Endothelial cell of umbilical vein (primary cell): ENCODE measurements at regions not wholly inside any gene's neighbourhood (a gene's known extent, or its start where the extent isn't known, plus 50 kb on each side); places are given as distances from the start of the nearest gene placed in this dataset.

Source experiments
- BruUV-seq: library from RNA; stranded (reverse); fragments of 400-500 nt; replicated peaks from 2 replicates; lab custom pipeline; 2021; lab: Mats Ljungman, UMichigan
- CTCF ChIA-PET: fragments of 300-600, 350-600 bp; sonication (Branson Sonifier 250); formaldehyde crosslinking; loops from one replicate; lab custom pipeline; 2021; ENCODE audit warnings: antibody characterized with exemption, inconsistent platforms; lab: Charles Lee
- POLR2A ChIA-PET: fragments of 300-600, 350-600 bp; sonication (Branson Sonifier 250); formaldehyde crosslinking; loops from one replicate; lab custom pipeline; 2021; ENCODE audit warnings: antibody characterized with exemption, inconsistent platforms; lab: Charles Lee
- DNase-seq: peaks from one replicate; pipeline ENCODE4 v3.0.0-alpha.2; 2011; ENCODE audit warnings: low read depth, low spot score
- FAIRE-seq: peaks from 2 replicates; lab custom pipeline; 2011; peaks lifted over from hg19 to GRCh38; lab: Jason Lieb, UNC
- H2AFZ ChIP-seq: 2 replicates; pipeline ENCODE4 v1.6.0; 2012; ENCODE audit warnings: low read depth, low read length, control low read depth, inconsistent platforms
- H3K27ac ChIP-seq: 2 replicates; pipeline ENCODE4 v1.5.1; 2011; ENCODE audit warnings: low read depth, mild to moderate bottlenecking, control low read depth, low read length, moderate library complexity; ENCODE audit not compliant: insufficient read depth
- H3K27me3 ChIP-seq, 2 experiments: 2 replicates each; pipeline versions ENCODE4 v1.6.0 to v1.6.1; 2011; ENCODE audit warnings: low read length in 2 of 2, mixed read lengths in 1 of 2; ENCODE audit not compliant: control insufficient read depth in 2 of 2, insufficient read depth in 2 of 2
- H3K36me3 ChIP-seq, 2 experiments: 2 replicates in 1 of 2; 3 replicates in 1 of 2; pipeline ENCODE4 v1.5.1; 2011; ENCODE audit warnings: low read length in 2 of 2, mild to moderate bottlenecking in 1 of 2, moderate library complexity in 1 of 2; ENCODE audit not compliant: control insufficient read depth in 2 of 2, insufficient read depth in 2 of 2; ENCODE audit errors: extremely low read depth in 1 of 2
- H3K4me1 ChIP-seq: 3 replicates; pipeline ENCODE4 v1.5.1; 2011; ENCODE audit warnings: mild to moderate bottlenecking, low read length; ENCODE audit not compliant: control insufficient read depth, insufficient read depth; ENCODE audit errors: extremely low read depth
- H3K4me2 ChIP-seq: 2 replicates; pipeline ENCODE4 v1.6.1; 2011; ENCODE audit warnings: low read length, control low read depth, mixed read lengths; ENCODE audit not compliant: insufficient read depth
- H3K4me3 ChIP-seq, 3 experiments: fragments of 200-600 bp in 1 of 3; sonication (generic), shearing (Covaris generic) in 1 of 3; replicated peaks in 1 of 3; 2 replicates each; pipeline ENCODE4 v1.5.1; 2011 to 2016; ENCODE audit warnings: control low read depth in 3 of 3, low read length in 3 of 3, mild to moderate bottlenecking in 2 of 3, inconsistent platforms in 1 of 3, low read depth in 1 of 3, moderate library complexity in 1 of 3; ENCODE audit not compliant: insufficient read depth in 1 of 3
- H3K79me2 ChIP-seq: 2 replicates; pipeline ENCODE4 v1.6.0; 2012; ENCODE audit warnings: low read length, inconsistent platforms; ENCODE audit not compliant: control insufficient read depth, insufficient read depth
- H3K9ac ChIP-seq: replicated peaks from 2 replicates; pipeline ENCODE3; 2011; ENCODE audit warnings: low read length, control low read depth; ENCODE audit not compliant: insufficient read depth; ENCODE audit errors: extremely low read depth
- H3K9me1 ChIP-seq: replicated peaks from 3 replicates; pipeline ENCODE4 v1.6.0; 2011; ENCODE audit warnings: mild to moderate bottlenecking, low read length; ENCODE audit not compliant: control insufficient read depth, insufficient read depth; ENCODE audit errors: extremely low read depth
- H3K9me3 ChIP-seq: replicated peaks from 2 replicates; pipeline ENCODE4 v1.5.1; 2012; ENCODE audit warnings: low read length, inconsistent platforms; ENCODE audit not compliant: control insufficient read depth, insufficient read depth
- H4K20me1 ChIP-seq: replicated peaks from 2 replicates; pipeline ENCODE3; 2011; ENCODE audit warnings: mild to moderate bottlenecking, low read length; ENCODE audit not compliant: control insufficient read depth, insufficient read depth; ENCODE audit errors: extremely low read depth
- CTCF ChIP-seq, 2 donors: IDR thresholded peaks; 1 replicate in 1 of 2; 2 replicates in 1 of 2; pipeline ENCODE4 v1.5.1; 2011; ENCODE audit warnings: low read length in 2 of 2, mild to moderate bottlenecking in 2 of 2, moderate library complexity in 2 of 2, control low read depth in 1 of 2, inconsistent platforms in 1 of 2, low read depth in 1 of 2; ENCODE audit not compliant: insufficient read depth in 1 of 2; ENCODE audit errors: extremely low read depth in 1 of 2
- FOS ChIP-seq: IDR thresholded peaks from 2 replicates; pipeline ENCODE4 v1.6.1; 2011; ENCODE audit warnings: mild to moderate bottlenecking, low read length, moderate library complexity, borderline replicate concordance; ENCODE audit not compliant: insufficient read depth
- GATA2 ChIP-seq: IDR thresholded peaks from 2 replicates; pipeline ENCODE4 v1.7.0; 2011; ENCODE audit warnings: low read depth, mild to moderate bottlenecking, moderate library complexity, mixed read lengths, low read length; ENCODE audit not compliant: insufficient read length, insufficient read depth
- MYC ChIP-seq: IDR thresholded peaks from one replicate; pipeline ENCODE4 v1.6.1; 2011; ENCODE audit warnings: mild to moderate bottlenecking, low read depth, low read length
- POLR2AphosphoS5 ChIP-seq: IDR thresholded peaks from 2 replicates; pipeline ENCODE4 v1.6.1; 2012; ENCODE audit warnings: low read depth, mild to moderate bottlenecking, control low read depth, low read length, moderate library complexity; ENCODE audit not compliant: insufficient read depth
- dilution Hi-C: fragments of 300-500 bp; cut with MboI; formaldehyde crosslinking; loops from one replicate; pipeline ENCODE4 v1.15.0; 2019; ENCODE audit warnings: low sequenced_read_pairs; ENCODE audit not compliant: extremely low pct_ligation_motif_present
- intact Hi-C: fragments of 100-400 bp; cut with micrococcal nuclease; formaldehyde crosslinking; loops from one replicate; pipeline ENCODE4 v1.10.0; 2022

GRCh38 chr1:228869312-228869824 lies 134.1 kb downstream of the RHOU start:
- Histone ChIP-seq H3K27ac (no peak overlapping the region), H3K4me2 (no peak overlapping the region), H3K4me1 (no peaks in the 10 kb centered on the region), H3K79me2 (no peaks in the 10 kb centered on the region), H3K27me3 (no peaks in the 10 kb centered on the region), H3K9me1 (no peaks in the 10 kb centered on the region), H4K20me1 (no peaks in the 10 kb centered on the region), H3K4me3 (no peak overlapping the region), H3K9me3 (no peaks in the 10 kb centered on the region), H3K9ac (no peak overlapping the region), H2AFZ (no peak overlapping the region), H3K36me3 (no peaks in the 10 kb centered on the region)
- POLR2A ChIA-PET = no interaction called here
- dilution Hi-C loops (no loop called here), intact Hi-C loops (no loop called here)
- CTCF ChIA-PET = no interaction called here
- no peak for TF ChIP-seq POLR2AphosphoS5
- FAIRE-seq (no peak), DNase-seq (no peak)
- BruUV-seq = no TSS peak

DNA sequence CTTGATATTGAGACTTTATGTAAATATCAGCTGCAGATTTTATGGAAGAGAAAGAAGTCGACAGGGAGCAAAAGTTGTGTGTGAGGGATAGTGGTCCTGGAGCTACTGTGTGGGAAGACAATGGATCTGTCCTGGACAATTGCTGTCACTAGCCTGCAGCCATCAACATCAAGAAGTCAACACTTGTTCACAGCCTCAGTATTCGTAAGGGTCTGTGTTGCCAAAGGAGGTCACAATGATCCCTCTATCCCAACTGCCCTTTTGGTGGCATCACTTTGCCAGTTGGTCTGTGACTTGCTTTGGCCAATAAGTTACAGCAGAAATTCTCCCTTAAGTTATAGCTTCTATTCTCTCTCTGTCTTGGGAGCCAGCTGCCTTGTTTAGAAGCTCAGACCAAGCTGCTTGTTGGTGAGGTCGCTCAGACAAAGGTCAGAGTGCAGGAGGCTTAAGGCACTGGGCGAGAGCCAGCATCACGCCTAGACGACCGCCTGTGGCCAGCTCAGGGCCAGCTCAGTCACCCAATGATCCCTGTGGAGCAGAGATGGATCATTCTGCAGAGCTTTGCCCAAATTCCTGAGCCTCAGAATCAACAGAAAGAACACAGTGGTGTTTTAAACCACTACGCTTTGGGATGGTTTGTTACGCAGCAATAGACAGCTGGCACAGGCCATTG lies 134.9 kb downstream of the RHOU start:
- H3K27ac ChIP-seq = no peak overlapping the region
- H3K9ac ChIP-seq = no peak overlapping the region
- no peaks in the 10 kb centered on the region for H3K79me2 ChIP-seq
- no peaks in the 10 kb centered on the region for H3K9me3 ChIP-seq
- no peaks in the 10 kb centered on the region for H3K27me3 ChIP-seq
- H3K4me3 ChIP-seq = no peak overlapping the region
- ChIA-PET POLR2A (no interaction called here), CTCF (no interaction called here)
- no peaks in the 10 kb centered on the region for H3K4me1 ChIP-seq
- TF ChIP-seq CTCF (IDR thresholded peaks at IDR 0.05; ENCODE audit: extremely low read depth in 1 of 2, insufficient read depth in 1 of 2, low read depth in 1 of 2, low read length in 2 of 2) (no peak), FOS (no peak), GATA2 (no peak), MYC (no peak)
- dilution Hi-C loops = no loop called here
- BruUV-seq = no TSS peak
- DNase-seq (no peak), FAIRE-seq (no peak)
- no peaks in the 10 kb centered on the region for H3K36me3 ChIP-seq
- no peaks in the 10 kb centered on the region for H3K9me1 ChIP-seq
- intact Hi-C loops = no loop called here
- no peak overlapping the region for H3K4me2 ChIP-seq
- H2AFZ ChIP-seq = no peak overlapping the region
- no peaks in the 10 kb centered on the region for H4K20me1 ChIP-seq
